ENCODE measurements at regions not wholly inside any gene's neighbourhood (a gene's known extent, or its start where the extent isn't known, plus 50 kb on each side); places are given as distances from the start of the nearest gene placed in this dataset.
"Not testable (repeated sequence)": the region's sequence is repeated elsewhere in the genome, so short reads cannot be mapped to it uniquely, and the experiment has no call there.

DNA sequence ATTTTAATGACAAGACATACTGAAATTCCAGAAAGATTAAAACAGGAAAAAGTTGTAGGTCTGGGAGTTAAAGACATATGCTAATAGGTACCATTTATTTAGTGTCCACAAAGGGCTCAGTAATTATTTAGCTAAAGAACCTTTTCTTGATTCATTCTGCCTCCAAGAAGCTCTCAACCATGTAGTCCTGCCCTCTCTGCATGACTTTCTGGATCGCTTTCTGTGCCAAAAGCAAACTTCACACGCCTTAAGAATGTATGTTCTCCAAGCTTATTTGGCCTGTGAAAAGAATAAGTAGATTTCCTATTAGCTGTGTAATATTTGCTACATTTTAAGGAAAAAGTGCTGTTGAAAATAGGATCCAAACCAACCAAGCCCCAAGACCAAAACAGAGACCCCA, 291.7 kb downstream of the C12orf75 start:
- DNase-seq (ENCODE audit: low read depth in 4 of 4, low spot score in 3 of 4) = no peak

DNA sequence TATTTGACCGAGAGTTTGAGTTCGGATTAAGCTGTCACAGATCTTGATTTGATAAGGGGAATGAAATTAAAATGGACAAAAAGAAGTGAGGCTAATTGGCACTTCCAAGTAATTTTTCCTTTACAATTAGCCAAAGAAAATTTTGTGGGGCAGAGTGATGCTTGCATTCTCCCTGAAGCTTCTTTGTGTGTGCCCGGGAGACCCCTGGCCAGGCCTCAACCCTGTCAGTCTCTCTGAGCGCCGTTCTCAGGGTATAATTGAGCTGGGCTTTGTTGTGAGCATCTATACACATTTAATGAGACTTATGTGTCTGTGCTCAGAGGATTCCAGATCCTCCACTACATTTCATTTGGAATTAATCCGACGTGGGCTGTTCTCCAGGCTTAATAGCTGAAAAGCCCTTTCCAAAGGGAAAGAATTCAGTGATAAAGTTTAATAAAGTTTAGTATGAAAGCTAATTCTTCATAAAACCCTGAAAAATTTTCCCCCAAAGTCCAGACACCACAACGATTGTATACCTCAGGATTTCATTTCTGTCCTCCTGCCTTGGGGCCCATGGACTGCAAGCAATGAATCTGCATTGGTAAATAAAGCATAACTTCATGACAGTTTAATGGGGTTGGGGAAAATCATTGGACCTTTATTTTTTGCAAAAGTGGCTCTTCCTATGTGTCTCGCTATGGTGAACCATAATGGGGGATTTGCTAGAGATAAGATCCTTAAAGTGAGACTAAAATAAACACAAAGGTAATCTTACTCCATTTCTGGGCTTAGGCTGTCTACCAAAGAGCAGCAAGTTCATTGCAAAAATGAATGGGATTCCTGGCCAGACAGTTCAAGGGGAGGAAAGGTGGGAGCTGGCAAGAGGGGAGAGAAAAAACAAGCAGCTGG, 292.6 kb downstream of the C12orf75 start:
- DNase-seq (ENCODE audit: low read depth in 4 of 4, low spot score in 3 of 4) = no peak

DNA sequence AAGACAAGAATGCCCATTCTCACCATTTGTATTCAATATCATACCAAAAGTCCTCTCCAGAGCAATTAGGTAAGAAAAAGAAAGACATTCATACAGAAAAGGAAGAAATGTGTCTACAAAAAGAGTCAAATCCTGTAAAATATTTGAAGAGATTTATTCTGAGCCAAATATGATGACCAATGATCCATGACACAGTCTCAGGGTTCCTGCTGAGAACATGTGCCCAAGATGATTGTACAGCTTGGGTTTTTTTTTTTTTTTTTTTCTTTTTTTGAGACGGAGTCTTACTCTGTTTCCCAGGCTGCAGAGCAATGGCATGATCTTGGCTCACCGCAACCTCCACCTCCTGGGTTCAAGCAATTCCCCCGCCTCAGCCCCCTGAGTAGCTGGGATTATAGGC, 296.2 kb downstream of the C12orf75 start:
- DNase-seq (ENCODE audit: low read depth in 4 of 4, low spot score in 3 of 4) = no peak

DNA sequence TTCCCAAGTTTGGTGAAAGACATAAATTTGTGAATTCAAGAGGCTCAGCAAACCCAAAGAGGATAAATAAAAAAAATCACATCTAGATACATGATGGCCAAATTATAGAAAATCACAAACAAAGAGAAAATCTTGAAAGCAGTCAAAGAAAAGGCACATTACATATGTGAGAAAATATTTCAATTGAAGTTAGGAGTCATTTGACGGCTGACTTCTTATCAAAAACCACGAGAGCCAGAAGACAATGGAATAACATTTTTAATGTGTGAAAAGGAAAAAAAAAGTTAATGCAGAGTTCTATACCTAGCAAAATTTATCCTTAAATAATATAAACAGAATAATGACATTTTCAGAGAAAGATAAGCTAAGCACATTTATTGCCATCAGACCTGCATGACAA, 307.0 kb downstream of the C12orf75 start:
- DNase-seq (ENCODE audit: low read depth in 4 of 4, low spot score in 3 of 4) = no peak

DNA sequence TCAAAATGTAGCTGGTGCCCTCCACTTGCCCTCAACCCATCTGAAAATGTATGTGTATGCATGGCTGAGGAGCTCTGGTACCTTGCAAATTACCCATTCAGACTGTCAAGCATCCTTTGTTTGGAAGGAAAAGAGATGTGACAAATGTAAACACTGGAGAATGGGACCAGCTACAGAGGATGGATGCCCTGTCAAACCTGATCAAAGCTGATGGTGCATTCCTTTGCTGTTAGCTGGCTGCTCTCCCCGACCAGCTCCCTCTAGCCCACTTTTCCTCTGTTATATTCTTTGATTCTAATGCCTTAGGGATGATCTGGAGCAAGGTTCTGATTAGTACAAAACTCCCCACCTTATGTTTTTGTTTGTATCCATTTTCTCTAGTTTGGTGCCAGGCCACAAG, 310.3 kb downstream of the C12orf75 start:
- DNase-seq (ENCODE audit: low read depth in 4 of 4, low spot score in 3 of 4) = no peak

DNA sequence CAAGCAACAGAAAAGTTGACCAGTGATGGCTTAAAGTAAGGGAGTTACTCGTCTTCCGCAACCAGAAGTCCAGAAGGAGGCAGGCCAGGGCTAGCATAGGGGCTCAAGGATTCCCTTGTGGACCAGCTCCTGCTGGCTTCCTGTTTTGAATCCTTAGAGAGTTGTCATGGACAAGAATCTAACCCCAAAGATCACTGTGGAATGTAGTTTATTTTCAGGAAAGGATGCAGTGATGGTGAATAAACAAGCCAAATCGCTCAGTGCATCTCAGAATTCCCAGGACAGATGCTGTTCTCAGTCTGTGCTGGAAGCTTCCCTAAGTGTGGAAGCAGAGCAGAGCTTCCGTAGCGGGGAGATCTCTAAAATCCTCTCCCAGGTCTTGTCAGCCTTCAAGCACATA, 311.3 kb downstream of the C12orf75 start:
- DNase-seq (ENCODE audit: low read depth in 4 of 4, low spot score in 3 of 4) = no peak

DNA sequence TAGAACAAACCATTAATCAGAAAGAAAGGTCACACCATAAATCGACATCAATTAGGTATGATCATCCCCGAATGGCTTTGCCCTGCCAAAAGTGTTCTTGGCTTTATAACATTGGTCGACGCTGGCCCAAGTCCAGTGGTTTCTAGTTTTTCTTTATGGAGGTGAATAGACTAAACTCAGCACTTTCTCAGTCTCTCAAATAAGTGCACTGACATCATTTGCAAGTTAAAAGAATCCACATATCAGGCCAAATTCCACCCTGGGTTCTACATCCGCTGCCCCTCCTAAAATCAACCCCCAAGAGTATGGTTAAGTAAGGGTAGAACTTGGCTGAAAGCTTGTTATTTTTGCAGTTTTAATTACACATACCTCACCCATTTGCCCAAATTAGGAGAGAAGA, 314.3 kb downstream of the C12orf75 start:
- DNase-seq (ENCODE audit: low read depth in 4 of 4, low spot score in 3 of 4) = no peak

DNA sequence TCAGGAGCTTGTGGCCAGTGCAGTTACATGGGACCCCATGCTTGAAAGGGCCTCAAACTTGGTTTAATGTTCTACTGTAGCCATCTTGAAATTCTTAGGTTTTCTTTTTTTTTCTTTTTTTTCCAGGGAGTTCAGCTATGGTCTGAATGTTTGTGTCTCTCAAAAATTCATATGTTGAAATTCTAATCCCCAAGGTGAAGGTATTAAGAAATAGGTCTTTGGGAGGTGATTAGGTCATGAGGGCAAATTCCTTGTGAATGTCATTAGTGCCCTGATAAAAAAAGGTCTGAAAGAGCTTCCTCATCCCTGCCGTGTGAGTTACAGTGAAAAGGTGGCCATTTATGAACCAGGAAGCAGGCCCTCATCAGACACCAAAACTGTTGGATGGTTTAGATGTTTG, 324.1 kb downstream of the C12orf75 start:
- DNase-seq (ENCODE audit: low read depth in 4 of 4, low spot score in 3 of 4) = no peak

DNA sequence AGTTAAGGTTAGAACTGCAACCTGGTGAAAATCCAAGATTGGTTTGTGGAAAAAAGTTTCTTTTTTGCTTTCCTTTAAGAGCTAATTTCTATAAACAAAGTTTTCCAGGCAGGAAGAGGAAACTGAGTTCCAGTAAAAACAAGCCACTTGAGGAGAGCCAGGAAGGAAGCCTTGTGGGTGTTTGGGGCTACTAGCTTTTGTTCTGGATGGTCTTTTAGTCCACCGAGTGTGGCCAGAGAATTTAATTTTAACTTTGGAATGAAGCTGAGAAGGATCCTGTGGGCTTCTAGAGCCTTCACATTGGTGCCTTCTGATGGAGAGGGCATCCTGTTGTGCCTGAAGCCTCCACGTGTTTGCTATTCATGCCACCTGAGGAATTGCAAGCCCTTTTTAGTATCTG, 327.9 kb downstream of the C12orf75 start:
- DNase-seq (ENCODE audit: low read depth in 4 of 4, low spot score in 3 of 4) = no peak

DNA sequence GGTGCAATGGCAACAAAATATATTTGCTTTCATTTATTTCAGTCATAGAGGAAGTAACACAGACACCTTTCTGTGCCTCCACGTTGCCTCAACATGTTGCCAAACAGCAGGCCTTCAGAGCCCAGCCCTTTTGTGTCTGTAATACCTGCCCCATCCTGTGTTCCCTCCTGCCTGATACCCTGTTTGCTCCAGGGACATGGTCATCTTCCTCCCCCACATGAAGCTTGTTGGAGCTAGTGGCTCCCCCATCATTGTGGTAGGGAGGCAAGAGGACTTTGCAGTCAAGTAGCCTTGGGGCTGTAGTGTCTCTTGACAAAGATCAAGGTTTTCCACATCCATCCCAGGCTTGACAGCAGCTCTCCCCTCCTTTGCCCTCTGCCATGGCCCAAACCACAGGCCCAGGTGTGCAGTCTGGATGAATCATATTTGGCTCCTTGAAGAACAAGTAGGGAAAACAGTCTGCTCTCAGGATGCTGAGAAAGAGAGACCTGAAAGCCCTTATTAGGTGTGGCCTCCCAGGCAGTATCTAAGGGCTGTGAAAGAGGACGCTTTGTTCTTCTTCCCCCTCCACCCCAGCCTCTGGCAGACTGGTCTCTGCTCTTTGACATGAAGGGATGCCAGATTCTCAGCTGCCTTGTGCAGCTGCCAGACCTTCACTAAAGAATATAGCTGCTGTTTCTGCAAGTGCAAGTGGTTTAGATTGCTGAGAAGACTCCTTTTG, 329.0 kb downstream of the C12orf75 start:
- no peak for DNase-seq (ENCODE audit: low read depth in 4 of 4, low spot score in 3 of 4)

DNA sequence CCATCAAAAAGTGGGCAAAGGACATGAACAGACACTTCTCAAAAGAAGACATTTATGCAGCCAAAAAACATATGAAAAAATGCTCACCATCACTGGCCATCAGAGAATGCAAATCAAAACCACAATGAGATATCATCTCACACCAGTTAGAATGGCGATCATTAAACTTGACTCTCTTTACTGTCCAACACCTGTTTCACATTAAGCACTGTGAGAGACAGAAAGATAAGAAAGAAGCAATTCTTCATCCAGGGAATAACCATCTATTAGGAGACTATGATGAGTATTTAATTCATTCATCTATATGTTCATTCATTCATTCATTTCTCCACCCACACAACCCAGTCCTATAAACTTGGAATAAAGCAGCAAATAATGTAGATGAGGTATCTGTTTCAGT, 334.3 kb downstream of the C12orf75 start:
- DNase-seq (ENCODE audit: low read depth in 4 of 4, low spot score in 3 of 4) = not testable (repeated sequence)

DNA sequence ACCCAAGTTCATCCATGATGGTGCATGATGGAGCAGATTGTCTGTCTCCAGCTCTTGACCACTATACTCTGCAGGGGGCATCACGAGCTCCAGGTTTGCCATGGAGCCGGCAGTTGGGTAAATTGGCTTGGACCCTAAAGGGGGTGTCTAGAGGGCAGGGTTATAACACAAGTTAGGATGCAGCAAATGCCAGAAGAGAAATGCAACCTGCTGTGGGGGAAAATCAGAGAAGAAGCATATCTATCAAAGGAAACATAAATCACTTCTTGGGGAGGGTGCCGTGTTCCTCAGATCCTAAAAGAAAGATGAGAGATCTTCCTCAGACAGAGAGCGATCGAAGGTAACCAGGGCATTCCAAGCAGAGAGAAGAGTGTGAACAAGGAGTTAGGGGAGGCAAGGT, 334.9 kb downstream of the C12orf75 start:
- no peak for DNase-seq (ENCODE audit: low read depth in 4 of 4, low spot score in 3 of 4)

DNA sequence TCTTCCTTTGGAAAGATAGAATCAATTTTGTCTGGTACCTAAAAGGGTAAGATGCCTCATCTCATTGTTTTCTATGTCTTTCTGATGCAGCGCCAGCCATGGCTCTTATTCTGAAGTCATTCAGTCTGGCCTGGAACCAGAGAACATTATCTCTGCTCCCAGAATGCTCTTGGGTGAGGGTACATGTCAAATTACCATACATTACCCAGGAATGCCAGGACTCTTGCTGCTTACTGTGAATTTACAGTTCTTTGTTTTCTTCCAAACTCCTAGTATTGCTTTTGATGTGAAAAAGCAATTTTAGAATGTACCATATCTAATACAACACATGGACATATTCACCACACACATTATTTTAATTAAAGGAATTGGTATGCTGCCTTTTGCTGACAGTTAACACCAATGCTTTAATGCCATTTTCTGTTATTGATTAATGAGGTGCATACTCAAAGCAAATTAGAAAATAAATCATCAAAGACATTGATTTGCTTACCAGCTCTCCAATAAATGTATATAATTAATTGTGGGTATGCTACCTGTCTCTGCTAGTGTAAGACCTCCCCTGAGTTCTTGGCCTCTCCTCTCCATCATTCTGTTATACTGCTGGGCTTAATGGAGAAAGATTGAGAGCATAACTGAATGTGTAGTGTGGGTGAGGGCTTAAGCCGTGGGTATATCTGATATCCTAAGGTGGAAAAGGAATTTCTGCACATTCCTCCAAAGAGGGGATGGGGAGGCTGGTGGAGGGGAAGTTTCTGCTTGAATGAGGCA, 337.7 kb downstream of the C12orf75 start:
- no peak for DNase-seq (ENCODE audit: low read depth in 4 of 4, low spot score in 3 of 4)

DNA sequence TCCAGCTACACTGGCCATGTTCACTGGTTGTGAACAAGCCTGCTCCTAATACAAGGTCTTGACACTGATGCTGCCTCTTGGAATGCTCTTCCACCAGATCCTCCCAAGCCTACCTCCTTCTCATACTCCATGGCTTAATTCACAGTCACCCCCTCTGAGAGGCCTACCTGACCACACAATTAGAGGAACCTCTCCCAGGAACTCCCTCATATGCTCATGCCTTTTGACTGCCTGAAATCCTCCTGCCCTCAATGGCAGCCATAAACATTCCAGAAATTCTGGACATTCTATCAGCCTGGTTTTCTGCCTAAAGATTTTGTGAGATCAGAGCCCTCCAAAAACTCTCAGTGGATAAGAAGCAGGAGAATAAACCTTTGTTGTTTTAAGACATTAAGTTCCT, 340.2 kb downstream of the C12orf75 start:
- DNase-seq (ENCODE audit: low read depth in 4 of 4, low spot score in 3 of 4) = no peak

DNA sequence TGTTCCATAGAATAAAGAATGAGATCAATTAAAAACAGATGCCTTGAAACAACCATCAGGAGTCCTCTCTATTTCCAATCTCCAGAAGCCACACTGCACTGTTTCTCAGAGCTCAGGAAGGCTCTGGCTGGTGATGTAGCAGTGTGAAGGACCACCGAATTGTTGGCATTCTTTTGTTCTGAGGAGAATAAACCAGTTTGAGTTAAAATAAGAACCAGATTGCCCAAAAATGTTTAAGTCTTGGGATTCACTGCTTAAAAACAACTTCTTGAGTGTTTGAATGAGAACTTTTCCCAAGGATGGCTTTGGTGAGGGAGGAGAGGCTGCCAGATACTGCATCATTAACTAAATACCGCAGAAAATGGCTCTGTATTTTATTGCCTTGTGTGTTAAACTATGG, 341.2 kb downstream of the C12orf75 start:
- DNase-seq (ENCODE audit: low read depth in 4 of 4, low spot score in 3 of 4) = no peak

DNA sequence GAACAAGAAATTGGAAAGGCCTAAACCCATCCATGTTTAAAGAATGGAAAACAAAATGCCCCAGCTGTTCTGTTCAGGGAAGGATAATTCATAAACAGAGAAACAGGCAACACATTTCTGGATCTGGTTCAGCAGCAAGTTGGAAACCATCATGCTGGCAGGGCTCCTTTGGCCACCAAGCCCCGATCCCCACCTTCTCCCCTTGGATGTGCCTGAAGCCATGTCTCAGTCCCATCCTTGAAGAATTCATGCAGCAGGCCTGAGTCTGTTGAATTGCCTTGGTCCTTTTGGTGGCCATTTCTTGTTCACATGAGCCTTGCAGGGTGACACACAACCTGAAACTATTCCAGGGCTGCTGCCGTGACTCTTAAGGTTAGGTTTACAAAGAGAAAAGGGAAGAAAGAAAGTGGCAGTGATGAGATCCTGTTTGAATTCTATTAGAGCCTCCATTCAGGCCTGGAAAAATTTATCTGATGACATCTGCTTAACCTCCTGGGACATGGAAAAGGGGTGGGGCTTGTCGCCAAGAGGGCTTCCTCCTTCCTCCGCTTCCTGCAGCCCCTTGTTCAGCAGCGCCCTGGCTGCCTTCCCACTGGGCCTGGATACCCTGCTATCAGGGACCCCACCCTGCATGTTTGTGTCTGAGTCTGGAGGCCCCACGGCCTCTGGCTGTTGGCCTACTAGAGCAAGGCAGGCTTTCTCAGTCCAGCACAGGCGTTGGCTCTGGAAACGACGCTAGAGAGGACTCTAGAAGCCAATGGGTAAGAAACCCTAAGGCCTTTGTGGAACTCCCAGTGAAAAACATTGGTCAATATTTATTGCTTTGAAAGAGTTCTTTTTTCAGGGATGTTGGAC, 341.9 kb downstream of the C12orf75 start:
- DNase-seq (ENCODE audit: low read depth in 4 of 4, low spot score in 3 of 4) = peak in 2 of 4 donors; percentile 12 to 26

DNA sequence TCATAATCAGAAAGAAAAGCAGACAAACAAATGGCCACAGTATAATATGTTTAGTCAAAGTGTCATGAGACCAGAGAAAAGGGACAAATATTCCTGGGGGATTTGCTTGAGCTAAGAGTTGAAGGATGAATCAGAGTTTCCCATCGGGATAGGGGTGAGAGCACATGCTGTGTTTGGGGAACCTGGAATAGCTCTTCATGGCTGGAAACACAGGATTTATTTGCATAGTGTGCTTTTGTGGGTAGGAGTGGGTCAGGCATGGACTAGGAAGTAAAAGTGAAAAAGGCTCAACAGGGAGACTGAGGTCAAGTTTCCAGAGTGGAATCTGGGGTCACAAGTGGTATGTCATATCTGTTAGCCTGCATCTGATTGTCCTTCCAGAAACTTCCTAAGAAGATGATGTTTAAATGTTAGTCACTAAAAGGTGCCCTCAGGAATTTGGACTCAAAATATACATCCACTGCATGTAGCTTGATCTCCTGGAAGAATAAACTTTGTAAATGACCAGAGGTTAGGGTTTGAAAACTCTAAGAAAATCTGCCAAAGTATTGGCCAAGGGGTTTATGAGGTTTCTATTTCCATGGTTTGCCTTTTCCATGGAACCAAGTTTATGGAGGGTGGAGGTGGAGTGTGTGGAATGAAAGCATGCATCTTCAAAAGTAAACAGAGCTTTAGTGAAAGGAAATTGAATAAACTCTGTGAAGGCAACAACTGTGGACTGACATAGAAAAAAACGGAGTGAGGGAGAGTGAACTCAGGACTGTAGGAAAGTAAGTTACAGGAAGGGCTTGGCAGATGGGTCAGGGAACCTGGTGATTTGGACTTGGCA, 344.6 kb downstream of the C12orf75 start:
- no peak for DNase-seq (ENCODE audit: low read depth in 4 of 4, low spot score in 3 of 4)

DNA sequence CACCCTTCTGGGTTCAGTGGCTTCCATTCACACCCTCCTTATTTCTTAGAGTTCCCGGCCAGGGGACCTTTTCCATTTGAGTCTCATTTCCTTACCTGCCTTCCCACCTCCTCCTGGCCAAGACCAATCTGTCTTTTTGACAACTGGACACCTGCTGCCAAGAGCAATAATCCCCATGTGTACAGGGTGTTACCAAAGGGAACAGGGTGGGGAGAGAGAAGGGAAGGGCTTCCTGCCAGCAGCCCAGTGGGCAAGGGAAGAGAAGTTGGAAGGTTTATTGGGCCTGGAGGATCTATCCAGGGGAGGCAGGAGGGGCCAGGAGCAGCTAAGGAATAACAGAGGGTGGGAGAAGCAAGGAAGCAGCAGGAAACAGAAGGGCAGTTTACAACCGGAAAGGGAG, 346.2 kb downstream of the C12orf75 start:
- DNase-seq (ENCODE audit: low read depth in 4 of 4, low spot score in 3 of 4) = no peak

DNA sequence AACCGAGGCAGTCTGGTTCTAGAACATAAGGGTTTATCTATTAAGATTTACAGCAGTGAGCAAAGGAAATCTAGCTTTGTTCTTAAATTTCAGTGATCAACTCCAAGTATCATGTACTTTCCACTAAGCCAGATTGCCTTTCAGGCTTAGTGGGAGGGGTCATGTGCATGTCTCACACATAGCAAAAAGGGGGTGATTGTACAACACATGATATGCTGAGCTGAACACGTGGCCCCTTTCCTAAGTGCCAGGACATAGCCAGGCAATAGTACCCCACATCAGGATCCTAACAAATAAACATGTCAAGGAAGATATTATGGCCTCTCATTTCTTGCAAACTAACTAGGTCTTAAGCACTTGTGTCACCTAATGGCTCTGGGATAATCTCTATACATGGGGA, 347.2 kb downstream of the C12orf75 start:
- no peak for DNase-seq (ENCODE audit: low read depth in 4 of 4, low spot score in 3 of 4)

DNA sequence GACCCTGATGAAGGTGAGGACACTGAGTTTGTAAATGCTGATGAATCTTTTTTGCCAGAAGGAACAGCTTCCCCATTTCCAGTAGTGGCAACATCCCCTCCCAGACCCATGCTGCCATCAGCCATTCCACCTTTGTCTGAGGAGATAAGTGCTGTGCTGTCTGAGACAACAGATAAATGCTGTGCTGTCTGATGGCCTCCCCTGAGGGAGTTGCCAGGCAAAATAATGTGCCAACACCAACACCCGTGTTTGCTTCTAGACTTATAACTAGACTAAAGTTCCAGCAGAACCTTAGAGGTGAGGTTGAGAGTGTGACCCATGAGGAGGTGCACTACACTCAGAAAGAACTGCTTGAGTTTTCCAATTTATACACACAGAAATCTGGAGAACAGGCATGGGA, 349.5 kb downstream of the C12orf75 start:
- DNase-seq (ENCODE audit: low read depth in 4 of 4, low spot score in 3 of 4) = no peak
